GM12878 (cell line): ENCODE measurements at regions not wholly inside any gene's neighbourhood (a gene's known extent, or its start where the extent isn't known, plus 50 kb on each side); places are given as distances from the start of the nearest gene placed in this dataset.
A peak's percentile ranks its signal among the peaks of the same experiment; 100 is the strongest.

Experiments
- ATAC-seq: fragments of 200-7000 bp; cut with Tn5 transposase; 3 replicates; pipeline ENCODE4 v1.9.1; 2020; ENCODE audit warnings: mild to moderate bottlenecking, moderate library complexity
- BruUV-seq: library from RNA; stranded (reverse); fragments of 400-500 nt; replicated peaks from 2 replicates; lab custom pipeline; 2021; lab: Mats Ljungman, UMichigan
- CTCF ChIA-PET: fragments of 300-600 bp; sonication (Branson Sonifier 250); formaldehyde crosslinking; extraction: SDS; loops from one replicate; lab custom pipeline; 2021; ENCODE audit warnings: inconsistent platforms; lab: Yijun Ruan, JAX
- POLR2A ChIA-PET: fragments of 350-600 bp; formaldehyde crosslinking; extraction: SDS; loops from one replicate; lab custom pipeline; 2021; ENCODE audit warnings: inconsistent platforms; lab: Charles Lee
- RAD21 ChIA-PET: fragments of 300-600 bp; sonication (Branson Sonifier 250); formaldehyde crosslinking; loops from one replicate; lab custom pipeline; 2023; ENCODE audit warnings: antibody characterized with exemption; ENCODE audit not compliant: unreplicated experiment; lab: Charles Lee
- SMC1A ChIA-PET: fragments of 300-600 bp; sonication (Branson Sonifier 250); formaldehyde crosslinking; loops from one replicate; lab custom pipeline; 2023; ENCODE audit not compliant: unreplicated experiment, uncharacterized antibody; lab: Charles Lee
- DNase-seq: peaks from one replicate; pipeline ENCODE4 v3.0.0-alpha.2; 2011; ENCODE audit warnings: low read depth, low spot score
- FAIRE-seq: peaks from 3 replicates; lab custom pipeline; 2011; peaks lifted over from hg19 to GRCh38; lab: Jason Lieb, UNC
- H2AFZ ChIP-seq: 2 replicates; pipeline ENCODE4 v1.6.0; 2011; ENCODE audit warnings: low read depth, low read length, control low read depth; ENCODE audit not compliant: control insufficient read depth
- H3K27ac ChIP-seq: 2 replicates; pipeline ENCODE4 v1.5.1; 2011; ENCODE audit warnings: control low read depth; ENCODE audit not compliant: control insufficient read depth, insufficient read depth
- H3K27me3 ChIP-seq, 2 experiments: replicated peaks in 1 of 2; 2 replicates each; pipeline versions ENCODE4 v1.6.0 to v1.6.1; 2011; ENCODE audit warnings: low read length in 1 of 2; ENCODE audit not compliant: control insufficient read depth in 2 of 2, insufficient read depth in 2 of 2
- H3K36me3 ChIP-seq, 2 experiments: 2 replicates each; pipeline ENCODE4 v1.5.1; 2011; ENCODE audit warnings: low read length in 1 of 2; ENCODE audit not compliant: control insufficient read depth in 2 of 2, insufficient read depth in 2 of 2
- H3K4me1 ChIP-seq: 2 replicates; pipeline ENCODE4 v1.6.1; 2011; ENCODE audit warnings: mild to moderate bottlenecking, low read length, moderate library complexity, mixed read lengths; ENCODE audit not compliant: control insufficient read depth, insufficient read depth
- H3K4me2 ChIP-seq: 2 replicates; pipeline ENCODE4 v1.6.0; 2011; ENCODE audit warnings: control low read depth; ENCODE audit not compliant: control insufficient read depth, insufficient read depth
- H3K4me3 ChIP-seq: fragments of 200-600 bp; sonication (generic); 2 replicates; pipeline ENCODE4 v1.5.1; 2016
- H3K79me2 ChIP-seq: 2 replicates; pipeline ENCODE4 v1.6.0; 2011; ENCODE audit warnings: low read length; ENCODE audit not compliant: control insufficient read depth, insufficient read depth
- H3K9ac ChIP-seq: 2 replicates; pipeline ENCODE4 v1.8.0; 2011; ENCODE audit warnings: low read length, control low read depth, mixed read lengths; ENCODE audit not compliant: control insufficient read depth, insufficient read depth
- H3K9me3 ChIP-seq: replicated peaks from 3 replicates; pipeline ENCODE4 v1.5.1; 2011; ENCODE audit warnings: mild to moderate bottlenecking, low read length; ENCODE audit not compliant: control insufficient read depth, insufficient read depth
- H4K20me1 ChIP-seq: 2 replicates; pipeline ENCODE4 v1.6.0; 2011; ENCODE audit not compliant: control insufficient read depth, insufficient read depth
- ASH2L ChIP-seq: fragments of 300-600, 200-600 bp; sonication (generic); IDR thresholded peaks from 2 replicates; pipeline ENCODE4 v1.6.1; 2017; ENCODE audit warnings: low read depth, mild to moderate bottlenecking, borderline replicate concordance
- CREM ChIP-seq: IDR thresholded peaks from 2 replicates; pipeline ENCODE4 v1.6.1; 2014; ENCODE audit warnings: antibody characterized with exemption, low read depth
- FOS ChIP-seq: IDR thresholded peaks from 3 replicates; pipeline ENCODE4 v1.6.1; 2011; ENCODE audit warnings: borderline replicate concordance; ENCODE audit not compliant: insufficient read length; ENCODE audit errors: extremely low read depth
- JUNB ChIP-seq: IDR thresholded peaks from 2 replicates; pipeline ENCODE4 v1.6.1; 2016; ENCODE audit warnings: antibody characterized with exemption, mild to moderate bottlenecking
- KLF5 ChIP-seq: fragments of 450-650 bp; IDR thresholded peaks from 2 replicates; pipeline ENCODE4 v1.6.1; 2014; ENCODE audit warnings: mild to moderate bottlenecking; ENCODE audit not compliant: partially characterized antibody
- MTA2 ChIP-seq: fragments of 450-650 bp; IDR thresholded peaks from 2 replicates; pipeline ENCODE4 v1.6.1; 2016; ENCODE audit warnings: low read depth, mild to moderate bottlenecking, moderate library complexity
- MTA3 ChIP-seq: IDR thresholded peaks from 2 replicates; pipeline ENCODE4 v1.6.1; 2012; ENCODE audit warnings: low read length, inconsistent platforms, borderline replicate concordance
- NR2F1 ChIP-seq: fragments of 450-650 bp; conservative IDR thresholded peaks from 2 replicates; pipeline ENCODE4 v1.6.1; 2017; ENCODE audit warnings: mild to moderate bottlenecking
- SMC3 ChIP-seq: IDR thresholded peaks from 2 replicates; pipeline ENCODE4 v1.6.1; 2011; ENCODE audit warnings: low read length, improper control_type of control experiment, borderline replicate concordance
- WRNIP1 ChIP-seq: IDR thresholded peaks from 2 replicates; pipeline ENCODE4 v1.6.1; 2011; ENCODE audit warnings: low read depth, low read length, improper control_type of control experiment, borderline replicate concordance
- WGBS: methylation state at CpG from one replicate; pipeline ENCODE4 v1.1.6; 2016; ENCODE audit warnings: low lambda C conversion rate; ENCODE audit not compliant: insufficient replicate concordance, insufficient coverage; ENCODE audit errors: missing lambda C conversion rate; 5-methylcytosine and 5-hydroxymethylcytosine counted together
- in situ Hi-C: fragments of 300-500 bp; cut with MboI; formaldehyde crosslinking; loops from 9 replicates; pipeline ENCODE4 v1.14.3; 2018; ENCODE audit warnings: mixed read lengths
- intact Hi-C: fragments of 100-400 bp; cut with micrococcal nuclease; formaldehyde crosslinking; loops from one replicate; pipeline ENCODE4 v1.14.2; 2022; ENCODE audit not compliant: unreplicated experiment
- TF ChIP-seq, protein P1 (sequence below): IDR thresholded peaks from 2 replicates; pipeline ENCODE4 v1.6.1; 2012; ENCODE audit warnings: low read depth, low read length, improper control_type of control experiment
- TF ChIP-seq, protein P2 (sequence below): IDR thresholded peaks from 2 replicates; pipeline ENCODE4 v1.6.1; 2011; ENCODE audit warnings: mild to moderate bottlenecking, low read depth, low read length, moderate library complexity; ENCODE audit not compliant: insufficient replicate concordance
- TF ChIP-seq, protein P3 (sequence below): IDR thresholded peaks from 2 replicates; pipeline ENCODE4 v1.6.1; 2012; ENCODE audit warnings: low read depth, low read length, improper control_type of control experiment
- TF ChIP-seq, protein P4 (sequence below): IDR thresholded peaks from 2 replicates; pipeline ENCODE4 v1.6.1; 2011; ENCODE audit warnings: borderline replicate concordance, low read depth, mild to moderate bottlenecking, moderate library complexity, low read length; ENCODE audit not compliant: insufficient read depth, poor library complexity, severe bottlenecking
- TF ChIP-seq, protein P5 (sequence below): fragments of 450-650 bp; formaldehyde crosslinking; IDR thresholded peaks from 2 replicates; pipeline ENCODE4 v1.4.0; 2020; ENCODE audit warnings: mild to moderate bottlenecking, moderate library complexity

DNA sequence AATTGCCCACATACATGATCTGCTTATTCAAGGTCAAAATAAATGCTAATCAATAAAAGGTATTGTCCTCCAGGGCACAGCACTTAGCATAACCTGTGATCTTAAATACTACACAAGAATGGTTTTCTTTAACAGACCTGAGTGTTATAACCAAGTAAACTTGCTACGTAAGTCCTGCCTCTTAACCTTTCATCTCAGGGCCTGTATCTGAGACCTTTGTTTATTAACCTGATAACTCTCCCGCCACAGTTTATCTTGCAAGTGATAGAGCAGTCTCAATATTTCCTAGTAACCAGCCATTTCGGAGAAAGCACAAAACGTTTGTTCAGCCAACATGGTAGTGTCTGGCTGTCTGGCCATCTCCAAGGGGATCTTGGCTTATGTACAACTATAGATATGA, 88.4 kb downstream of the DUSP6 start:
- FAIRE-seq (peak; percentile 7), DNase-seq (no peak), ATAC-seq (no peak)
- Histone ChIP-seq H4K20me1 (no peaks in the 10 kb centered on the region), H3K79me2 (no peaks in the 10 kb centered on the region), H3K4me2 (no peak overlapping the region), H3K27me3 (no peaks in the 10 kb centered on the region; a peak in 1 of 4 replicates), H3K9ac (no peak overlapping the region), H3K4me3 (no peak overlapping the region), H3K9me3 (no peaks in the 10 kb centered on the region), H2AFZ (no peak overlapping the region), H3K36me3 (no peaks in the 10 kb centered on the region), H3K27ac (no peak overlapping the region), H3K4me1 (no peaks in the 10 kb centered on the region)
- RAD21 ChIA-PET: no interaction called here
- CTCF ChIA-PET: no interaction called here
- no peak for TF ChIP-seq KLF5
- TF ChIP-seq, protein P1, sequence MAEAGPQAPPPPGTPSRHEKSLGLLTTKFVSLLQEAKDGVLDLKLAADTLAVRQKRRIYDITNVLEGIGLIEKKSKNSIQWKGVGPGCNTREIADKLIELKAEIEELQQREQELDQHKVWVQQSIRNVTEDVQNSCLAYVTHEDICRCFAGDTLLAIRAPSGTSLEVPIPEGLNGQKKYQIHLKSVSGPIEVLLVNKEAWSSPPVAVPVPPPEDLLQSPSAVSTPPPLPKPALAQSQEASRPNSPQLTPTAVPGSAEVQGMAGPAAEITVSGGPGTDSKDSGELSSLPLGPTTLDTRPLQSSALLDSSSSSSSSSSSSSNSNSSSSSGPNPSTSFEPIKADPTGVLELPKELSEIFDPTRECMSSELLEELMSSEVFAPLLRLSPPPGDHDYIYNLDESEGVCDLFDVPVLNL: no peak
- TF ChIP-seq FOS: no peak
- TF ChIP-seq NR2F1: no peak
- TF ChIP-seq, protein P2, sequence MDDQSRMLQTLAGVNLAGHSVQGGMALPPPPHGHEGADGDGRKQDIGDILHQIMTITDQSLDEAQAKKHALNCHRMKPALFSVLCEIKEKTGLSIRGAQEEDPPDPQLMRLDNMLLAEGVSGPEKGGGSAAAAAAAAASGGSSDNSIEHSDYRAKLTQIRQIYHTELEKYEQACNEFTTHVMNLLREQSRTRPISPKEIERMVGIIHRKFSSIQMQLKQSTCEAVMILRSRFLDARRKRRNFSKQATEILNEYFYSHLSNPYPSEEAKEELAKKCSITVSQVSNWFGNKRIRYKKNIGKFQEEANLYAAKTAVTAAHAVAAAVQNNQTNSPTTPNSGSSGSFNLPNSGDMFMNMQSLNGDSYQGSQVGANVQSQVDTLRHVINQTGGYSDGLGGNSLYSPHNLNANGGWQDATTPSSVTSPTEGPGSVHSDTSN: no peak
- TF ChIP-seq ASH2L: no peak
- TF ChIP-seq, protein P3, sequence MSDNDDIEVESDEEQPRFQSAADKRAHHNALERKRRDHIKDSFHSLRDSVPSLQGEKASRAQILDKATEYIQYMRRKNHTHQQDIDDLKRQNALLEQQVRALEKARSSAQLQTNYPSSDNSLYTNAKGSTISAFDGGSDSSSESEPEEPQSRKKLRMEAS: no peak
- TF ChIP-seq MTA2: no peak
- TF ChIP-seq, protein P4, sequence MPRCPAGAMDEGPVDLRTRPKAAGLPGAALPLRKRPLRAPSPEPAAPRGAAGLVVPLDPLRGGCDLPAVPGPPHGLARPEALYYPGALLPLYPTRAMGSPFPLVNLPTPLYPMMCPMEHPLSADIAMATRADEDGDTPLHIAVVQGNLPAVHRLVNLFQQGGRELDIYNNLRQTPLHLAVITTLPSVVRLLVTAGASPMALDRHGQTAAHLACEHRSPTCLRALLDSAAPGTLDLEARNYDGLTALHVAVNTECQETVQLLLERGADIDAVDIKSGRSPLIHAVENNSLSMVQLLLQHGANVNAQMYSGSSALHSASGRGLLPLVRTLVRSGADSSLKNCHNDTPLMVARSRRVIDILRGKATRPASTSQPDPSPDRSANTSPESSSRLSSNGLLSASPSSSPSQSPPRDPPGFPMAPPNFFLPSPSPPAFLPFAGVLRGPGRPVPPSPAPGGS: no peak
- TF ChIP-seq, protein P5, sequence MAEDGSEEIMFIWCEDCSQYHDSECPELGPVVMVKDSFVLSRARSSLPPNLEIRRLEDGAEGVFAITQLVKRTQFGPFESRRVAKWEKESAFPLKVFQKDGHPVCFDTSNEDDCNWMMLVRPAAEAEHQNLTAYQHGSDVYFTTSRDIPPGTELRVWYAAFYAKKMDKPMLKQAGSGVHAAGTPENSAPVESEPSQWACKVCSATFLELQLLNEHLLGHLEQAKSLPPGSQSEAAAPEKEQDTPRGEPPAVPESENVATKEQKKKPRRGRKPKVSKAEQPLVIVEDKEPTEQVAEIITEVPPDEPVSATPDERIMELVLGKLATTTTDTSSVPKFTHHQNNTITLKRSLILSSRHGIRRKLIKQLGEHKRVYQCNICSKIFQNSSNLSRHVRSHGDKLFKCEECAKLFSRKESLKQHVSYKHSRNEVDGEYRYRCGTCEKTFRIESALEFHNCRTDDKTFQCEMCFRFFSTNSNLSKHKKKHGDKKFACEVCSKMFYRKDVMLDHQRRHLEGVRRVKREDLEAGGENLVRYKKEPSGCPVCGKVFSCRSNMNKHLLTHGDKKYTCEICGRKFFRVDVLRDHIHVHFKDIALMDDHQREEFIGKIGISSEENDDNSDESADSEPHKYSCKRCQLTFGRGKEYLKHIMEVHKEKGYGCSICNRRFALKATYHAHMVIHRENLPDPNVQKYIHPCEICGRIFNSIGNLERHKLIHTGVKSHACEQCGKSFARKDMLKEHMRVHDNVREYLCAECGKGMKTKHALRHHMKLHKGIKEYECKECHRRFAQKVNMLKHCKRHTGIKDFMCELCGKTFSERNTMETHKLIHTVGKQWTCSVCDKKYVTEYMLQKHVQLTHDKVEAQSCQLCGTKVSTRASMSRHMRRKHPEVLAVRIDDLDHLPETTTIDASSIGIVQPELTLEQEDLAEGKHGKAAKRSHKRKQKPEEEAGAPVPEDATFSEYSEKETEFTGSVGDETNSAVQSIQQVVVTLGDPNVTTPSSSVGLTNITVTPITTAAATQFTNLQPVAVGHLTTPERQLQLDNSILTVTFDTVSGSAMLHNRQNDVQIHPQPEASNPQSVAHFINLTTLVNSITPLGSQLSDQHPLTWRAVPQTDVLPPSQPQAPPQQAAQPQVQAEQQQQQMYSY (CRISPR knock-in tag): no peak
- TF ChIP-seq WRNIP1: no peak
- no peak for TF ChIP-seq SMC3
- no peak for TF ChIP-seq MTA3
- no peak for TF ChIP-seq CREM
- TF ChIP-seq JUNB: no peak
- POLR2A ChIA-PET: interaction anchor here (0.6 kb wide), 1 partner anchor 563 kb away, joined by 6 read pairs; no protein-coding TSS in a partner anchor
- SMC1A ChIA-PET: interaction anchor here (1.1 kb wide), 1 partner anchor 21 kb away, joined by 3 read pairs; no protein-coding TSS in a partner anchor
- 48% methylated on average over 4 of the region's 4 CpGs for WGBS
- intact Hi-C loops: no loop called here
- no TSS peak for BruUV-seq
- in situ Hi-C loops: no loop called here
